B cell (primary cell): ENCODE measurements at regions not wholly inside any gene's neighbourhood (a gene's known extent, or its start where the extent isn't known, plus 50 kb on each side); places are given as distances from the start of the nearest gene placed in this dataset.

Source experiments
- ATAC-seq: fragments of 200-7000 bp; cut with Tn5 transposase; one replicate; pipeline ENCODE4 v1.10.0; 2021; ENCODE audit warnings: low read depth, mild to moderate bottlenecking, moderate number of reproducible peaks, moderate library complexity
- CTCF ChIA-PET: fragments of 350-600 bp; sonication (Branson Sonifier 250); formaldehyde crosslinking; loops from one replicate; lab custom pipeline; 2021; ENCODE audit warnings: antibody characterized with exemption, inconsistent platforms; lab: Charles Lee
- POLR2A ChIA-PET: fragments of 350-600 bp; sonication (Branson Sonifier 250); formaldehyde crosslinking; loops from one replicate; lab custom pipeline; 2021; ENCODE audit warnings: antibody characterized with exemption; lab: Charles Lee
- DNase-seq: peaks from one replicate; pipeline ENCODE4 v3.0.0; 2013
- H2AFZ ChIP-seq: 2 replicates; pipeline ENCODE4 v1.6.1; 2012; ENCODE audit warnings: mild to moderate bottlenecking, low read depth, low read length; ENCODE audit not compliant: insufficient read depth, poor library complexity, severe bottlenecking
- H3K27ac ChIP-seq, 2 donors: 1 replicate in 1 of 2; 2 replicates in 1 of 2; pipeline ENCODE4 v1.5.1; 2012 to 2013; ENCODE audit warnings: low read length in 2 of 2, mild to moderate bottlenecking in 2 of 2, moderate library complexity in 1 of 2
- H3K27me3 ChIP-seq, 4 experiments: fragments of 200-600 bp in 1 of 4; sonication (generic) in 1 of 4; replicated peaks in 1 of 4; 1 replicate in 2 of 4; 2 replicates in 2 of 4; pipeline versions ENCODE4 v1.6.1 to v1.7.0; 2013 to 2016; ENCODE audit warnings: low read length in 3 of 4, mild to moderate bottlenecking in 2 of 4, mixed read lengths in 1 of 4, moderate library complexity in 1 of 4; ENCODE audit not compliant: insufficient read depth in 4 of 4, control insufficient read depth in 3 of 4; ENCODE audit errors: control extremely low read depth in 1 of 4
- H3K36me3 ChIP-seq, 2 experiments: replicated peaks in 1 of 2; 1 replicate in 1 of 2; 2 replicates in 1 of 2; pipeline versions ENCODE4 v1.6.1 to v1.7.1; 2013; ENCODE audit warnings: low read length in 1 of 2; ENCODE audit not compliant: insufficient read depth in 2 of 2, control insufficient read depth in 1 of 2; ENCODE audit errors: control extremely low read depth in 1 of 2, extremely low read depth in 1 of 2
- H3K4me1 ChIP-seq, 2 donors: fragments of 200-600 bp in 1 of 2; sonication (generic) in 1 of 2; 1 replicate in 1 of 2; 2 replicates in 1 of 2; pipeline versions ENCODE4 v1.5.1 to v1.6.1; 2013 to 2017; ENCODE audit warnings: low read length in 2 of 2; ENCODE audit not compliant: control insufficient read depth in 2 of 2, insufficient read depth in 2 of 2
- H3K4me2 ChIP-seq: replicated peaks from 2 replicates; pipeline ENCODE3; 2012; ENCODE audit warnings: mild to moderate bottlenecking, low read depth, low read length; ENCODE audit not compliant: poor library complexity, severe bottlenecking
- H3K4me3 ChIP-seq, 5 experiments: fragments of 200-600 bp in 1 of 5; sonication (generic) in 1 of 5; 1 replicate in 3 of 5; 2 replicates in 2 of 5; pipeline versions ENCODE4 v1.5.1 to v1.7.0; 2011 to 2016; ENCODE audit warnings: low read length in 4 of 5, mild to moderate bottlenecking in 4 of 5, low read depth in 2 of 5, control low read depth in 1 of 5, moderate library complexity in 1 of 5; ENCODE audit not compliant: insufficient read depth in 1 of 5; ENCODE audit errors: control extremely low read depth in 1 of 5, extremely low read depth in 1 of 5
- H3K79me2 ChIP-seq: fragments of 200-600 bp; sonication (generic); one replicate; pipeline ENCODE4 v1.6.0; 2016; ENCODE audit warnings: low read length; ENCODE audit not compliant: control insufficient read depth, insufficient read depth
- H3K9ac ChIP-seq: fragments of 200-600 bp; sonication (generic); 2 replicates; pipeline ENCODE4 v1.6.1; 2017; ENCODE audit warnings: mild to moderate bottlenecking, low read length, moderate library complexity
- H3K9me3 ChIP-seq, 3 donors: one replicate each; pipeline versions ENCODE4 v1.6.1 to v1.7.1; 2013; ENCODE audit warnings: low read length in 2 of 3; ENCODE audit not compliant: control insufficient read depth in 2 of 3, insufficient read depth in 1 of 3; ENCODE audit errors: control extremely low read depth in 1 of 3
- H4K20me1 ChIP-seq: 2 replicates; pipeline ENCODE4 v1.6.0; 2012; ENCODE audit warnings: mild to moderate bottlenecking, low read length; ENCODE audit not compliant: insufficient read depth, control insufficient read depth, poor library complexity, severe bottlenecking
- H3K27ac Mint-ChIP-seq: one replicate; pipeline ENCODE4 v1.8.0; 2021; ENCODE audit warnings: mixed read lengths
- H3K27me3 Mint-ChIP-seq: one replicate; pipeline ENCODE4 v1.8.0; 2021; ENCODE audit warnings: mixed read lengths
- H3K4me1 Mint-ChIP-seq: one replicate; pipeline ENCODE4 v1.8.0; 2021; ENCODE audit warnings: mixed read lengths
- H3K4me3 Mint-ChIP-seq: one replicate; pipeline ENCODE4 v1.8.0; 2021; ENCODE audit warnings: mixed read lengths
- H3K9me3 Mint-ChIP-seq: one replicate; pipeline ENCODE4 v1.8.0; 2022; ENCODE audit warnings: mixed read lengths; ENCODE audit not compliant: insufficient read depth
- EZH2 ChIP-seq: IDR thresholded peaks from 2 replicates; pipeline ENCODE4 v1.6.1; 2012; ENCODE audit warnings: borderline replicate concordance, low read depth, mild to moderate bottlenecking, moderate library complexity, low read length; ENCODE audit not compliant: insufficient read depth, poor library complexity, severe bottlenecking
- WGBS: methylation state at CpG from one replicate; pipeline ENCODE4 v1.1.5; 2013; ENCODE audit warnings: missing lambda C conversion rate; ENCODE audit not compliant: insufficient coverage; 5-methylcytosine and 5-hydroxymethylcytosine counted together
- intact Hi-C: fragments of 100-400 bp; cut with micrococcal nuclease; formaldehyde crosslinking; loops from one replicate; pipeline ENCODE4 v1.10.0; 2022
- TF ChIP-seq, protein P1 (sequence below): fragments of 200-600 bp; IDR thresholded peaks from one replicate; pipeline ENCODE4 v1.8.0; 2022; ENCODE audit warnings: antibody characterized with exemption, mild to moderate bottlenecking

DNA sequence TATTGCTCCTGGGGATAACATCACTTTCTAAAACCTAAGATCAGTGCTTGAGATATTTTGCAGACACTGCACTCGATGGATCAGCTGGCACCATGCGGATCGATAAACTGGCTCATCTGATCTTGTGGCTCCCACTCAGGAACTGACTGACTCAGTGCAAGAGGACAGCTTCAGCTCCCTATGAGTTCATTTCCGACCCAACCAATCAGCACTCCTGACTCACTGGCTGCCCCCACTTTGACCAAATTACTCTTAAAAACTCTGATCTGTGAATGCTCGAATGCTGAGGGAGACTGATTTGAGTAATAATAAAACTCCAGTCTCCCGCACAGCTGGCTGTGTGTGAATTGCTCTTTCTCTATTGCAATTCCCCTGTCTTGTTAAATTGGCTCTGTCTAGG, 110.1 kb downstream of the ANAPC4 start:
- Mint-ChIP-seq H3K9me3 (peaks cover 4% of the 10 kb centered on the region), H3K4me3 (no peak overlapping the region), H3K4me1 (no peaks in the 10 kb centered on the region), H3K27me3 (peaks cover 14% of the 10 kb centered on the region), H3K27ac (no peak overlapping the region)
- intact Hi-C loops, result no loop called here
- WGBS, result 95% methylated on average over 5 of the region's 6 CpGs
- no peak overlapping the region for H3K27ac ChIP-seq
- no peaks in the 10 kb centered on the region for H4K20me1 ChIP-seq
- CTCF ChIA-PET, result no interaction called here
- no peak overlapping the region for H2AFZ ChIP-seq
- no peak overlapping the region for H3K9ac ChIP-seq
- peaks cover 0 to 2% (median 0%) of the 10 kb centered on the region in 4 experiments for H3K27me3 ChIP-seq
- peaks cover 0 to 9% (median 3%) of the 10 kb centered on the region in 3 donors for H3K9me3 ChIP-seq
- no peaks in the 10 kb centered on the region for H3K36me3 ChIP-seq
- no peak overlapping the region for H3K4me3 ChIP-seq
- H3K79me2 ChIP-seq, result no peaks in the 10 kb centered on the region
- no peak for DNase-seq
- H3K4me2 ChIP-seq, result no peak overlapping the region
- H3K4me1 ChIP-seq, result no peaks in the 10 kb centered on the region
- POLR2A ChIA-PET, result no interaction called here
- no peak for ATAC-seq
- TF ChIP-seq, protein P1, sequence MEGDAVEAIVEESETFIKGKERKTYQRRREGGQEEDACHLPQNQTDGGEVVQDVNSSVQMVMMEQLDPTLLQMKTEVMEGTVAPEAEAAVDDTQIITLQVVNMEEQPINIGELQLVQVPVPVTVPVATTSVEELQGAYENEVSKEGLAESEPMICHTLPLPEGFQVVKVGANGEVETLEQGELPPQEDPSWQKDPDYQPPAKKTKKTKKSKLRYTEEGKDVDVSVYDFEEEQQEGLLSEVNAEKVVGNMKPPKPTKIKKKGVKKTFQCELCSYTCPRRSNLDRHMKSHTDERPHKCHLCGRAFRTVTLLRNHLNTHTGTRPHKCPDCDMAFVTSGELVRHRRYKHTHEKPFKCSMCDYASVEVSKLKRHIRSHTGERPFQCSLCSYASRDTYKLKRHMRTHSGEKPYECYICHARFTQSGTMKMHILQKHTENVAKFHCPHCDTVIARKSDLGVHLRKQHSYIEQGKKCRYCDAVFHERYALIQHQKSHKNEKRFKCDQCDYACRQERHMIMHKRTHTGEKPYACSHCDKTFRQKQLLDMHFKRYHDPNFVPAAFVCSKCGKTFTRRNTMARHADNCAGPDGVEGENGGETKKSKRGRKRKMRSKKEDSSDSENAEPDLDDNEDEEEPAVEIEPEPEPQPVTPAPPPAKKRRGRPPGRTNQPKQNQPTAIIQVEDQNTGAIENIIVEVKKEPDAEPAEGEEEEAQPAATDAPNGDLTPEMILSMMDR, result no peak

DNA sequence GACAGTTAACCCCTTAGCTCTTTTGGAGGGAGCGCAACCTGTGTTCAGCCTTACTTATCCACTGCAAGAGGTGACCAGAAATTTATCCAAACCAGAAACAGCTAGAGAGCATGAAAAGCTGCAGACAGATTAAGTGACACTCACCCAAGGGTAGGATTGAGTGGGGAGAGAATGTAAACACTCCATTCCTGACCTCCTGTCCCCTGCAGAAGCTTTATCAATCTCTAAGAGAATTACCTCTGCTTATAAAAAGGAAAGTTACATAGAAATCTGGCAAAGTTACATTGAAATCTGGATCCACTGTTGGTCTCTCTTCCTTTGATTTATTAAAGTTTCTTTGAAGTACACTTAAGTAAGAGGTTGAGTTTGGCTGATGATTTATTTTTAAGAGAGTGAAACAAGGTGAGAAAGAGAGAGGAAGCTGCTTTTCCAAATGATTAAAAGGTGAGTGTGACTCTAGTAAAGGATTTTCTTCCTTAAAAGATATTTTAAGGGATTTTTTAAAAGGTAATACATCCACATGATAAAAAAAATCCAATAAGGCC, 112.3 kb downstream of the ANAPC4 start:
- H3K4me3 ChIP-seq, result no peak overlapping the region
- intact Hi-C loops, result no loop called here
- Mint-ChIP-seq H3K4me1 (no peaks in the 10 kb centered on the region), H3K4me3 (no peak overlapping the region), H3K27ac (no peak overlapping the region), H3K9me3 (peaks cover 4% of the 10 kb centered on the region), H3K27me3 (peaks cover 14% of the 10 kb centered on the region)
- no peaks in the 10 kb centered on the region for H3K79me2 ChIP-seq
- CTCF ChIA-PET, result no interaction called here
- no CpG with 5 or more reads among the region's 1 CpG for WGBS
- TF ChIP-seq, protein P1, result no peak
- no peak for TF ChIP-seq EZH2
- no peak overlapping the region for H3K9ac ChIP-seq
- no peaks in the 10 kb centered on the region for H4K20me1 ChIP-seq
- H3K36me3 ChIP-seq, result no peaks in the 10 kb centered on the region
- H3K9me3 ChIP-seq, result peaks cover 0 to 7% (median 3%) of the 10 kb centered on the region in 3 donors
- peaks cover 0 to 2% (median 0%) of the 10 kb centered on the region in 4 experiments for H3K27me3 ChIP-seq
- H3K27ac ChIP-seq, result no peak overlapping the region
- H3K4me2 ChIP-seq, result no peak overlapping the region
- ATAC-seq (no peak), DNase-seq (no peak)
- no peaks in the 10 kb centered on the region for H3K4me1 ChIP-seq
- POLR2A ChIA-PET, result no interaction called here
- H2AFZ ChIP-seq, result no peak overlapping the region
